GM19455 (cell line): ENCODE measurements at regions not wholly inside any gene's neighbourhood (a gene's known extent, or its start where the extent isn't known, plus 50 kb on each side); places are given as distances from the start of the nearest gene placed in this dataset.
"Not testable (repeated sequence)": the region's sequence is repeated elsewhere in the genome, so short reads cannot be mapped to it uniquely, and the experiment has no call there.

Experiments
- ATAC-seq: cut with Tn5 transposase; IDR thresholded peaks from one replicate; pipeline ENCODE4 v1.9.1; 2021; ENCODE audit not compliant: unreplicated experiment

DNA sequence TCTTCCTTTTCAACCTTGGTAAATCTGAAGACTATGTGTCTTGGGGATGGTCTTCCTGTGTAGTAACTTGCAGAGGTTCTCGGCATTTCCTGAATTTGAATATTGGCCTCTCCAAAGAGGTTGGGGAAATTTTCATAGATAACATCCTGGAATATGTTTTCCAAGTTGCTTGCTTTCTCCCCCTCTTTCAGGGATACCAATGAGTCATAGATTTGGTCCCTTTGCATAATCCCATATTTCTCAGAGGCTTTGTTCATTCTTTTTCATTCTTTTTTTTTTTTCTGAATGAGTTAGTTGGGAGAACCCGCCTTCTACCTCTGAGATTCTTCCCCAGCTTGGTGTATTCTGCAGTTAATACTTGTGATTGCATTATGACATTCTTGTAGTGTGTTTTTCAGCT lies 549.2 kb upstream of the AMOT start:
- ATAC-seq, result no peak

- no peak for ATAC-seq
These were observed 544.0 kb upstream of the AMOT start for GRCh38 chrX:113384628-113385027.

DNA sequence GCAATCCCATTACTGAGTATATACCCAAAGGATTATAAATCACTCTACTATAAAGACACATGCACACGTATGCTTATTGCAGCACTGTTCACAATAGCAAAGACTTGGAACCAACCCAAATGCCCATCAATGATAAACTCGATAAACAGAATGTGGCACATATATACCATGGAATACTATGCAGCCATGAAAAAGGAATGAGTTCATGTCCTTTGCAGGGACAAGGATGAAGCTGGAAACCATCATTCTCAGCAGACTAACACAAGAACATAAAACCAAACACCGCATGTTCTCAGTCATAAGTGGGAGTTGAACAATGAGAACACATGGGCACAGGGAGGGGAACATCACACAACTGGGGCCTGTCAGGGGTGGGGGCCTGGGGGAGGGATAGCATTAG lies 532.8 kb upstream of the AMOT start:
- ATAC-seq, result not testable (repeated sequence)

DNA sequence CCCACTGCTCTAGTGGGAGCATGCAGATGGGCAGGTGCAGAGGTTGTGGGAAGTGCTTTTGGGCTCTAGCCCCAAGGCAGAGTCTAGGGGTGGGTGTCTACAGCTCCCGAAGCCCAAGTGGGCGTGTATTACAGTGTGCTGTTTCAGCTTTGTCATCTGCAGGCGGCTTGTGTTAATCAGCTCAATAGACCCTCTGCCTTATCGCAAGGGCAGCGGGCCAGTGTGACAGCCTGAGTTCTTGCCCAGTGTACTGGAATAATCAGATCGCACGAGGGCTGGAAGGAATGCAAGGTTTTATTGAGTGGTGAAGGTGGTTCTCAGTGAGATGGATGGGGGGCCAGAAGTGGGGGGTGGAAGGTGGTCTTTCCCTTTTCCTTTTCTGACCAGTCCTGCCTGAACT lies 529.4 kb upstream of the AMOT start:
- ATAC-seq, result no peak

DNA sequence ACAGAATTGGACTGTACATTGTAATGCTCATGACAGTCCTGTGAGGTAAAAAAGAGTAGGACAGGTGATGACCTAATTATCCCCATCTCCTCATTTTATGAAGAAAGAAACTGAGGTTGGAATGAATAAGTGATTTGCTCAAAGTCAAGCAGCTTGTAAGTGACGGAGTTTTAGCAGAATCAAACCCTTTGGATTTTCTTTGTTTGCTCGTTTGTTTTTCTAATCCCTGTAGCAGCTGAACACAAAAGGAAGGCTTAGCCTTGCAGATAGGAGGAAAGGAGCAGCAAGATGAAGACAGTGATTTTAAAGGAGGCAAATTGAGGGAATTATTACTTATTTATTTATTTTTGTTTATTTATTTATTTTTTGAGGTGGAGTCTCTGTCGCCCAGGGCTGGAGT lies 528.4 kb upstream of the AMOT start:
- no peak for ATAC-seq

- no peak for ATAC-seq
These were observed 512.5 kb upstream of the AMOT start for GRCh38 chrX:113353134-113353533.

DNA sequence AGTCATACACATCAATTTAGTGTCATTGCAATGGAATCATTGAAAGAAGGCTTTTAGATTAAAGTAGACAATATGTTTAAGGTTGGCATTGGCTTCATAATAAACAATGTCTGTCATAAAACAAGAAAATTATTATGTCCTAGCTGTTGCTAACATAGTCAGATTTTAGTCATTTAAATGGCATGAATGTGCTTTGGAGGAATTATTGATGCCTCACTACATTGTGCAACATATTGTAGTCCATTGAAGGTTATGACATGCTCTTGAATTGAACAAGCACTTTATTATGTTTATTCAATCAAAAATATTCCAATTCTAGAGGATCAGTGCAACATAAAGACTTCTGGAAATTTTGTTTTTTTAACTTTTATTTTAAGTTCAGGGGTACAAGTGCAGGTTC lies 489.8 kb upstream of the AMOT start:
- no peak for ATAC-seq

DNA sequence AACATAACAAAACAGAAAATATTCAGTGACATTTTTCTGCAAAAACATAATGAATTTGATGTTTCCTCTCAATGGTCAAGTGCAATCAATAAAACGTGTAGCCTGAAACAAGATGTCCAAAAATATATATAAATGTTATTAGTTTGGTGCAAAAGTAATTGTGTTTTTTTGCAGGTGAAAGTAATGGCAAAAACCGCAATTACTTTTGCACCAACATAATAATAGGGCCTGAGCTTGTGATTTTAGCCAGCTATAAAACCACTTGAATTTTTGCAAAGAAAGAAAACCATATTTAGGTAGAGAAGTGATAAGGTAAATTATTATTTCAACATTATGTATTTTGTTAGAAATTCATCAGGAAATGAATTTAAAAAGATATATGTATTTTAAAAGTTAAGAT lies 475.3 kb upstream of the AMOT start:
- ATAC-seq, result no peak

- no peak for ATAC-seq
These were observed 464.9 kb upstream of the AMOT start for GRCh38 chrX:113305496-113305895.

GRCh38 chrX:113300580-113300979 lies 459.9 kb upstream of the AMOT start:
- no peak for ATAC-seq

DNA sequence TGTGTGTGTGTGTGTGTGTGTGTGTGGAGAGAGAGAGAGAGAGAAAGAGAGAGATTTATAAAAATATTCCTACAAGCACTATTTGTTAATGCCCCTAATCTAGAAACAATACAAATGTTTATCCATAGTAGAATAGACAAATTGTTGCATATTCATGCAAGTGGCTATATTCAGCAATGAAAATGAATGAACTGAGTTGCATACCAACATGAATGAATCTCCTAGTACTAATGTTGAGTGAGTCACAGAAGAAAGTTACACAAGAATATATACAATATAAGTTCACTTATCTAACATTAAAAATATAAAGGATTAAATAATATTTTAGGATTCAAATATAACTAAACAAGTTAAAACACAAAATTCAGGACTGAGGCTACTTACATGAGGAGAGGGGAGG lies 456.8 kb upstream of the AMOT start:
- no peak for ATAC-seq

- ATAC-seq, result no peak
These were observed 448.9 kb upstream of the AMOT start for GRCh38 chrX:113289503-113289902.

DNA sequence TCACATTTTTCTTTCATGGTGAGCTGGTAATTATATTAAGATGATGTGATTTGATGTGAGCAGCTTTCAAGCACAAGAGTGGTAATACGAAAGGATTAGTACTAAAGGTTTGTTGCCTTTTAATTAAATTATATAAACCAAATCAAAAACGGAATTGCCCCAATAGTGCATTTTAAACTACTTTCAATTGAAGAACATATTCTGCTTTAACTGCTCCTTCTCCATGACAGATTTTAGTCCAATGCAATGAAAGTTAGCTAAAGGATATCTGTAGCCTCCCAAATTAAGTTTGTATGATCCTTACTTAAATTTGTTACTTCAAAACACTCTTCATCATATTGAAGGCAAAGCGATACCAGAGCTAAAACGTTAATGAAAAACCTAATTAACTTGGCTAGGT lies 447.1 kb upstream of the AMOT start:
- no peak for ATAC-seq

DNA sequence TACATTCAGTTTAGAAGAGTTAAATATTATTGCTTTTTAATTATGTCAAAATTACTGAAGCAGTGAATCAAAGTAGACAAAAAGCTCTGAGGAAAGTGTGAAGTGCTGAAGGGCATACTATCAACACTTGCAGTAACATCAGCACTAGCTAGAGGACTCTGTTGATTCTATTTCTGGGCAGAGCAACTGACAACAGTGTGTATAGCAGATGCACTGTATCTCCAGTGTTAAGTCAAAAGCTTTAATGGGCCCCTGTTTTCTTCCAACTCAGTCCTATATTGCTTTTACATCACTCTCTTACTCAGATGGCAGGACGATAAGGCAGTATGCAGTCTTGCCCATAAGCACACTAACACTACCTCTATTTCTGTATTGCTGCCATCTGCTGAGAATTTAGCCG lies 435.2 kb upstream of the AMOT start:
- ATAC-seq, result no peak

DNA sequence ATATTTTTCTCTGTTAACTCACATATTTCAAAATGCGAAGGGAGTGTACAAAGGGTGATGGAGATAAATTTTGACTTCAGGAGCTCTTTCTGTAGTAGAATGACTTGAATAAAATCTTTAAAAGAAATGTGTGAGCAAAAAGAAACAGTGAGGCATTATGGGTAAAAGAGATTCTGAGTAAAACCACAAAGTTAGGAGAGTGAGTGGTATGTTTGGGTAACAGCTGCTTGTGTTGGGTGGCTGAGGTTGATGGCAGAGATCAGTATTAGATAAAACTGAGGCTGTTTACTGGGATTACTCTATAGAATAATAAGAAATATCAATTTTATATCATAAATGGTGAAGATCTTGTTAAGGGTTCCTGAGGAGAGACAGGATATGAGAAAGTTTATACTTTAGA lies 434.2 kb upstream of the AMOT start:
- ATAC-seq, result no peak

- ATAC-seq, result no peak
These were observed 433.7 kb upstream of the AMOT start for GRCh38 chrX:113274345-113274744.

GRCh38 chrX:113269203-113269602 lies 428.6 kb upstream of the AMOT start:
- no peak for ATAC-seq

- ATAC-seq, result no peak
These were observed 419.8 kb upstream of the AMOT start for GRCh38 chrX:113260474-113260873.

GRCh38 chrX:113222305-113222704 lies 381.7 kb upstream of the AMOT start:
- no peak for ATAC-seq

DNA sequence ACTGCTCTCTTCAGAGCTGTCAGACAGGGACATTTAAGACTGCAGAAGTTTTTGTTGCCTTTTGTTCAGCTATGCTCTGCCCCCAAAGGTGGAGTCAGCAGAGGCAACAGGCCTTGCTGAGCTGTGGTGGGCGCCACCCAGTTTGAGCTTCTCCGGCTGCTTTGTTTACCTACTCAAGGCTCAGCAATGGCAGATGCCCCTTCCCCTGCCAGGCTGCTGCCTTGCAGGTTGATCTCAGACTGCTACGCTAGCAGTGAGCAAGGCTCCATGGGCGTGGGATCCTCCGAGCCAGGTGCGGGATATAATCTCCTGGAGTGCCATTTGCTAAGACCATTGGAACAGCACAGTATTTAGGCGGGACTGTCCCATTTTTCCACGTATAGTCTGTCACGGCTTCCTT lies 371.4 kb upstream of the AMOT start:
- no peak for ATAC-seq

DNA sequence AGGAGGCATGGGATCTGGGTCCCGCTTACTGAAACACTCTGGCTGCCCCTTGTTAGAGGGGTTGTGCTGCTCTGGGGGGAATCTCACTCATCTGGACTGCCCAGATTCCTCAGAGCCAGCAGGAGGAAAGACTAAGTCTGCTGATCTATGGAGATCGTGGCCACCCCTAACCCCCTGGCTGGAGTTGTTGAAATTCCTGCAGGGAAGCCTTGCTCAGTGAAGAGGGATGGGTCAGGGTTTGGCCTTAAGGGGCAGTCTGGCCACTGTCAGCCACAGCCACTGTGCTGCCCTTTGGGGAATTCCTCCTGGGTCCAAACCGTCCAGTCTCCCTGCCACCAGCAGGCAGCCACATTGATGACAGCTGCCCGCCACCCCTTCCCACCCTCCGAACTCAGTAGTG lies 362.0 kb upstream of the AMOT start:
- no peak for ATAC-seq

DNA sequence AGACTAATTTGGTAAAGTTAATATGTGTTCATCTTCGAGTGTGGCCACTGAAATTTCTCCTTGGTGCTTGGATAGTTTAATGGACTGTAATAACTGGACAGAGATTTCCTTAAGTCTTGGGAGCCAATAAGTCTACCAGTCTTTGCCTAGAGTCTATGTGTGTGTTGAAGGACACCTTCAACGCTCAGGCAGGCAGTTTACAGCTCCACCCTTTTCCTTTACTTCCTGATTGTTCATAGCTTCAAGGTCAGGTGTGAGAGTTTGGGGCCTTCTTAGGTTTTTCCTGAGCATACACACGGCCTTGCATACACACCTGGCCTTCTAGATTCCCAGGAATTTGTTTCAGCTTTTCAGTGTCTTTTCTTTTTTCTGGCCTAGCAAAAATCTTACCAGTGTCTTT lies 355.3 kb upstream of the AMOT start:
- no peak for ATAC-seq

DNA sequence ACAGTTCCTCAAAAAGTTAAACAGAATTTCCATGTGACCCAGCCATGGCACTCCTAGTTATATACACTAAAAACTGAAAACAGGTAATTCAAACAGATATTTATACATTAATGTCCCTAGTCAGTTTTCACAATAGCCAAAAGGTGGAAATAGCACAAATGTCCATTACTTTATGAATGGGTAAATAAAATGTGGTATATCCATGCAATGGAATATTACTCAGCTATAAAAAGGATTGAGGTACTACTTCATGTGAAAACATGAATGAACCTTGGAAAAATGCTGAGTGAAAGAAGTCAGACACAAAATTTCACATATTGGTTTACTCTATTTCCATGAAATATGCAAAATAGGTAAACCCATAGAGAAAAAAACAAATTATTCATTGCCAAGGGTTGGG lies 351.8 kb upstream of the AMOT start:
- ATAC-seq, result no peak

GRCh38 chrX:113157496-113157895 lies 316.9 kb upstream of the AMOT start:
- no peak for ATAC-seq
